H1 (cell line): ENCODE measurements at regions not wholly inside any gene's neighbourhood (a gene's known extent, or its start where the extent isn't known, plus 50 kb on each side); places are given as distances from the start of the nearest gene placed in this dataset.

ENCODE experiments used
- CTCF ChIA-PET: fragments of 300-600 bp; sonication (Branson Sonifier 250); formaldehyde crosslinking; loops from one replicate; lab custom pipeline; 2021; ENCODE audit not compliant: partially characterized antibody; lab: Charles Lee
- POLR2A ChIA-PET: fragments of 300-600 bp; sonication (Branson Sonifier 250); formaldehyde crosslinking; loops from one replicate; lab custom pipeline; 2021; ENCODE audit warnings: inconsistent platforms; ENCODE audit not compliant: partially characterized antibody; lab: Charles Lee
- DNase-seq, 2 experiments: peaks; one replicate each; pipeline versions ENCODE4 v3.0.0 to v3.0.0-alpha.2; 2010 to 2022; ENCODE audit warnings: low spot score in 2 of 2, low read depth in 1 of 2, mixed read lengths in 1 of 2
- FAIRE-seq: peaks from 2 replicates; lab custom pipeline; 2011; peaks lifted over from hg19 to GRCh38; lab: Jason Lieb, UNC
- H2AFZ ChIP-seq: 2 replicates; pipeline ENCODE4 v1.8.1; 2012; ENCODE audit warnings: low read length, inconsistent platforms
- H2AK5ac ChIP-seq: 2 replicates; pipeline ENCODE4 v1.6.1; 2013; ENCODE audit warnings: low read depth, low read length
- H2BK120ac ChIP-seq: replicated peaks from 2 replicates; pipeline ENCODE3; 2013; ENCODE audit warnings: low read depth, low read length, inconsistent platforms
- H2BK12ac ChIP-seq: 2 replicates; pipeline ENCODE4 v1.6.1; 2013; ENCODE audit warnings: low read depth, low read length
- H2BK15ac ChIP-seq: 2 replicates; pipeline ENCODE4 v1.6.1; 2013; ENCODE audit warnings: low read length
- H2BK20ac ChIP-seq: 2 replicates; pipeline ENCODE4 v1.6.1; 2013; ENCODE audit warnings: low read length
- H2BK5ac ChIP-seq: 2 replicates; pipeline ENCODE4 v1.6.1; 2013; ENCODE audit warnings: low read depth, low read length
- H3K14ac ChIP-seq: 2 replicates; pipeline ENCODE4 v1.6.1; 2013; ENCODE audit warnings: inconsistent platforms; ENCODE audit not compliant: insufficient read length
- H3K18ac ChIP-seq: 2 replicates; pipeline ENCODE4 v1.6.1; 2013; ENCODE audit warnings: low read length; ENCODE audit errors: extremely low read depth
- H3K23ac ChIP-seq: 2 replicates; pipeline ENCODE4 v1.6.1; 2013; ENCODE audit warnings: inconsistent platforms; ENCODE audit not compliant: insufficient read length
- H3K23me2 ChIP-seq: 2 replicates; pipeline ENCODE4 v1.6.1; 2013; ENCODE audit warnings: low read depth, low read length
- H3K27ac ChIP-seq: 2 replicates; pipeline ENCODE4 v1.6.1; 2011; ENCODE audit warnings: low read depth, low read length, inconsistent platforms
- H3K27me3 ChIP-seq, 4 experiments: replicated peaks in 1 of 4; 1 replicate in 1 of 4; 2 replicates in 3 of 4; pipeline versions ENCODE4 v1.6.1 to v1.8.1; 2011 to 2013; ENCODE audit warnings: low read length in 3 of 4, mild to moderate bottlenecking in 3 of 4, inconsistent platforms in 2 of 4, mixed read lengths in 2 of 4, moderate library complexity in 1 of 4; ENCODE audit not compliant: control insufficient read depth in 3 of 4, insufficient read depth in 3 of 4; ENCODE audit errors: extremely low read depth in 1 of 4
- H3K36me3 ChIP-seq, 4 experiments: 2 replicates each; pipeline versions ENCODE4 v1.6.1 to v1.8.1; 2011 to 2013; ENCODE audit warnings: mild to moderate bottlenecking in 4 of 4, low read length in 3 of 4, moderate library complexity in 2 of 4, control low read depth in 1 of 4, inconsistent platforms in 1 of 4; ENCODE audit not compliant: insufficient read depth in 4 of 4, control insufficient read depth in 2 of 4
- H3K4ac ChIP-seq: replicated peaks from 2 replicates; pipeline ENCODE3; 2013; ENCODE audit warnings: low read length, low read depth, mixed read lengths, inconsistent platforms; ENCODE audit not compliant: insufficient read length
- H3K4me1 ChIP-seq, 4 experiments: replicated peaks in 1 of 4; 1 replicate in 1 of 4; 2 replicates in 3 of 4; pipeline versions ENCODE4 v1.6.1 to v1.8.1; 2011 to 2013; ENCODE audit warnings: low read length in 3 of 4, inconsistent platforms in 2 of 4, mixed read lengths in 1 of 4; ENCODE audit not compliant: insufficient read depth in 4 of 4, control insufficient read depth in 3 of 4
- H3K4me2 ChIP-seq, 2 experiments: 2 replicates each; pipeline versions ENCODE4 v1.6.1 to v1.8.1; 2011 to 2013; ENCODE audit warnings: low read depth in 2 of 2, low read length in 2 of 2, control low read depth in 1 of 2, inconsistent platforms in 1 of 2, mild to moderate bottlenecking in 1 of 2; ENCODE audit not compliant: insufficient read depth in 1 of 2
- H3K4me3 ChIP-seq, 4 experiments: fragments of 200-600, 300-600 bp in 1 of 4; sonication (generic), shearing (Covaris generic), sonication (Bioruptor Twin) in 1 of 4; 2 replicates each; pipeline versions ENCODE4 v1.5.1 to v1.8.1; 2011 to 2016; ENCODE audit warnings: low read length in 4 of 4, low read depth in 3 of 4, control low read depth in 2 of 4, inconsistent platforms in 2 of 4, mild to moderate bottlenecking in 2 of 4, mixed read lengths in 1 of 4, moderate library complexity in 1 of 4; ENCODE audit not compliant: insufficient read depth in 2 of 4; ENCODE audit errors: extremely low read depth in 1 of 4
- H3K56ac ChIP-seq: replicated peaks from 2 replicates; pipeline ENCODE3; 2013; ENCODE audit warnings: low read depth, mild to moderate bottlenecking, mixed read lengths, low read length, inconsistent platforms; ENCODE audit not compliant: insufficient read length
- H3K79me1 ChIP-seq: 2 replicates; pipeline ENCODE4 v1.6.1; 2013; ENCODE audit warnings: low read depth, low read length, control low read depth
- H3K79me2 ChIP-seq, 2 experiments: 2 replicates each; pipeline versions ENCODE4 v1.6.1 to v1.8.1; 2012 to 2013; ENCODE audit warnings: low read length in 2 of 2, mild to moderate bottlenecking in 2 of 2, inconsistent platforms in 1 of 2; ENCODE audit not compliant: insufficient read depth in 2 of 2, control insufficient read depth in 1 of 2
- H3K9ac ChIP-seq, 4 experiments: replicated peaks in 1 of 4; 1 replicate in 1 of 4; 2 replicates in 3 of 4; pipeline versions ENCODE4 v1.6.1 to v1.8.1; 2011 to 2013; ENCODE audit warnings: low read depth in 3 of 4, low read length in 3 of 4, control low read depth in 2 of 4, mild to moderate bottlenecking in 2 of 4, moderate library complexity in 2 of 4, inconsistent platforms in 1 of 4; ENCODE audit errors: extremely low read depth in 1 of 4
- H3K9me3 ChIP-seq, 2 experiments: 2 replicates each; pipeline versions ENCODE4 v1.6.1 to v1.8.1; 2012 to 2013; ENCODE audit warnings: mild to moderate bottlenecking in 2 of 2, moderate library complexity in 2 of 2, control low read depth in 1 of 2, inconsistent platforms in 1 of 2, low read depth in 1 of 2, low read length in 1 of 2, mixed read lengths in 1 of 2; ENCODE audit not compliant: insufficient read depth in 2 of 2
- H4K20me1 ChIP-seq, 2 experiments: replicated peaks in 1 of 2; 2 replicates each; pipeline versions ENCODE3 to v1.8.1; 2011 to 2013; ENCODE audit warnings: inconsistent platforms in 2 of 2, low read length in 2 of 2, mild to moderate bottlenecking in 1 of 2; ENCODE audit not compliant: insufficient read depth in 2 of 2, control insufficient read depth in 1 of 2
- H4K5ac ChIP-seq: 2 replicates; pipeline ENCODE4 v1.6.1; 2013; ENCODE audit warnings: low read length, low read depth, mixed read lengths, inconsistent platforms; ENCODE audit not compliant: insufficient read length
- H4K8ac ChIP-seq: 2 replicates; pipeline ENCODE4 v1.8.0; 2013; ENCODE audit warnings: mild to moderate bottlenecking, moderate library complexity, low read length, inconsistent platforms; ENCODE audit not compliant: insufficient read depth; ENCODE audit errors: extremely low read depth
- H4K91ac ChIP-seq: replicated peaks from 2 replicates; pipeline ENCODE3; 2013; ENCODE audit warnings: low read length, mixed read lengths, inconsistent platforms; ENCODE audit not compliant: insufficient read length
- CHD1 ChIP-seq: IDR thresholded peaks from 2 replicates; pipeline ENCODE4 v1.6.1; 2012; ENCODE audit warnings: low read depth, low read length, improper control_type of control experiment
- CREB1 ChIP-seq: IDR thresholded peaks from 2 replicates; pipeline ENCODE4 v1.6.1; 2012; ENCODE audit warnings: inconsistent platforms
- CTBP2 ChIP-seq: IDR thresholded peaks from 2 replicates; pipeline ENCODE4 v1.7.0; 2011; ENCODE audit warnings: borderline replicate concordance, mild to moderate bottlenecking, moderate library complexity, mixed read lengths, low read length; ENCODE audit not compliant: insufficient read depth, insufficient read length
- JUN ChIP-seq: IDR thresholded peaks from 2 replicates; pipeline ENCODE4 v1.6.1; 2011; ENCODE audit warnings: low read depth, mild to moderate bottlenecking, improper control_type of control experiment, low read length
- RXRA ChIP-seq: IDR thresholded peaks from 2 replicates; pipeline ENCODE4 v1.6.1; 2011; ENCODE audit warnings: low read depth, mild to moderate bottlenecking, low read length, moderate library complexity; ENCODE audit not compliant: insufficient read depth
- SP4 ChIP-seq: IDR thresholded peaks from 2 replicates; pipeline ENCODE4 v1.6.1; 2012; ENCODE audit warnings: low read length, inconsistent platforms
- SUZ12 ChIP-seq: fragments of 200-600 bp; sonication (generic); IDR thresholded peaks from 2 replicates; pipeline ENCODE4 v1.6.1; 2012; ENCODE audit warnings: mild to moderate bottlenecking, inconsistent platforms, low read length, moderate library complexity, mixed read lengths
- TEAD4 ChIP-seq: IDR thresholded peaks from 2 replicates; pipeline ENCODE4 v1.6.1; 2012; ENCODE audit warnings: low read depth, low read length, inconsistent platforms, mixed read lengths
- WGBS, 2 experiments: shearing (Covaris generic) in 1 of 2; methylation state at CpG; one replicate each; pipeline versions ENCODE4 v1.1.6 to v1.1.7; 2013 to 2015; ENCODE audit warnings: low lambda C conversion rate in 2 of 2, mixed read lengths in 2 of 2, inconsistent platforms in 1 of 2, low coverage in 1 of 2, missing lambda C conversion rate in 1 of 2; ENCODE audit not compliant: insufficient replicate concordance in 2 of 2, insufficient coverage in 1 of 2, insufficient read length in 1 of 2; ENCODE audit errors: extremely low coverage in 1 of 2, missing lambda C conversion rate in 1 of 2; 5-methylcytosine and 5-hydroxymethylcytosine counted together

DNA sequence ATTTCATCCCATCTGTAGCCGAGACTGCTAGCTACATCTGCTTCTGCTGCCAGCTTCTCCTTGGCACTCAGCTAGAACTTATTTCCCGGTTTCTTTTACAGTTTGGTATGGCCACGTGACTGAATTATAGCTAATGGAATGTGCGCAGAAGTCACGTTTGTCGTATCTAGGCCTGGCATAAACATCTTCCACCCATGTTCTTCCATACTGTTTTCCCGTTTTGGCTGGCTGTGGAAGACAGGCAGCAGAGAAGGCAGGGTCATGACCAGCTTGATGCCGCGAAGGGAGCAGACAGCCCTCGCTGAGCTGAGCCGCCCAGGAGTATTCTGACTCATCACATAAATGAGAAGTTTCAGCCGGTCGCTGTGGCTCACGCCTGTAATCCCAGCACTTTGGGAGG lies 186.7 kb downstream of the RFC3 start:
- H3K9ac ChIP-seq: no peak overlapping the region
- H2BK15ac ChIP-seq: no peak overlapping the region
- H3K36me3 ChIP-seq: no peaks in the 10 kb centered on the region
- H3K18ac ChIP-seq: no peak overlapping the region
- H3K27ac ChIP-seq: no peak overlapping the region
- no peak overlapping the region for H3K23ac ChIP-seq
- no peaks in the 10 kb centered on the region for H4K20me1 ChIP-seq
- no peak overlapping the region for H4K5ac ChIP-seq
- no peak overlapping the region for H2AK5ac ChIP-seq
- H4K91ac ChIP-seq: no peak overlapping the region
- no peak overlapping the region for H3K14ac ChIP-seq
- H2BK5ac ChIP-seq: no peak overlapping the region
- no peak overlapping the region for H2AFZ ChIP-seq
- no peaks in the 10 kb centered on the region for H3K23me2 ChIP-seq
- DNase-seq (no peak), FAIRE-seq (no peak)
- no peak overlapping the region for H3K4me3 ChIP-seq
- H3K9me3 ChIP-seq: no peaks in the 10 kb centered on the region
- H3K56ac ChIP-seq: no peak overlapping the region
- no peak overlapping the region for H3K4me2 ChIP-seq
- no peaks in the 10 kb centered on the region for H3K27me3 ChIP-seq
- no peak overlapping the region for H3K4ac ChIP-seq
- H2BK20ac ChIP-seq: no peak overlapping the region
- ChIA-PET POLR2A (no interaction called here), CTCF (no interaction called here)
- H2BK12ac ChIP-seq: no peak overlapping the region
- 97% methylated on average over 14 of the region's 14 CpGs; no CpG with 5 or more reads in 1 of the 2 experiments for WGBS, 2 experiments
- no peak overlapping the region for H2BK120ac ChIP-seq
- H3K4me1 ChIP-seq: no peaks in the 10 kb centered on the region
- no peaks in the 10 kb centered on the region for H3K79me2 ChIP-seq
- H4K8ac ChIP-seq: no peak overlapping the region
- no peaks in the 10 kb centered on the region for H3K79me1 ChIP-seq
- no peak for TF ChIP-seq CHD1
- no peak for TF ChIP-seq CTBP2
- no peak for TF ChIP-seq SUZ12
- TF ChIP-seq SP4: no peak
- no peak for TF ChIP-seq RXRA
- TF ChIP-seq JUN: no peak
- TF ChIP-seq CREB1: no peak
- no peak for TF ChIP-seq TEAD4
